Putamen (tissue), 1 donor: ENCODE measurements at regions not wholly inside any gene's neighbourhood (a gene's known extent, or its start where the extent isn't known, plus 50 kb on each side); places are given as distances from the start of the nearest gene placed in this dataset.

Source experiments
- DNase-seq: peaks from one replicate; pipeline ENCODE4 v3.0.0-alpha.2; 2016; ENCODE audit warnings: low spot score

GRCh38 chr1:212190169-212190568, 95.0 kb upstream of the PPP2R5A start:
- DNase-seq, result no peak

GRCh38 chr1:212192261-212192998, 92.8 kb upstream of the PPP2R5A start:
- DNase-seq, result no peak

- DNase-seq, result no peak
Observed at GRCh38 chr1:212196355-212196754, 88.9 kb upstream of the PPP2R5A start.

GRCh38 chr1:212201461-212201860, 83.7 kb upstream of the PPP2R5A start:
- no peak for DNase-seq

- peak; percentile 56 for DNase-seq
Observed at GRCh38 chr1:212203630-212204029, 81.6 kb upstream of the PPP2R5A start.

GRCh38 chr1:212205006-212205405, 80.2 kb upstream of the PPP2R5A start:
- no peak for DNase-seq

GRCh38 chr1:212205843-212206242, 79.4 kb upstream of the PPP2R5A start:
- DNase-seq, result peak; percentile 54

- DNase-seq, result no peak
Observed at GRCh38 chr1:212207118-212207517, 78.1 kb upstream of the PPP2R5A start.

GRCh38 chr1:212207822-212208520, 77.2 kb upstream of the PPP2R5A start:
- no peak for DNase-seq

GRCh38 chr1:212208978-212209644, 76.1 kb upstream of the PPP2R5A start:
- no peak for DNase-seq

GRCh38 chr1:212211371-212211770, 73.8 kb upstream of the PPP2R5A start:
- no peak for DNase-seq

GRCh38 chr1:212212343-212212742, 72.9 kb upstream of the PPP2R5A start:
- DNase-seq, result no peak

- no peak for DNase-seq
Observed at GRCh38 chr1:212212906-212213305, 72.3 kb upstream of the PPP2R5A start.

GRCh38 chr1:212213784-212214183, 71.4 kb upstream of the PPP2R5A start:
- DNase-seq, result no peak

- no peak for DNase-seq
Observed at GRCh38 chr1:212214325-212214724, 70.9 kb upstream of the PPP2R5A start.

GRCh38 chr1:212215910-212216309, 69.3 kb upstream of the PPP2R5A start:
- no peak for DNase-seq

GRCh38 chr1:212217633-212218032, 67.6 kb upstream of the PPP2R5A start:
- DNase-seq, result no peak

- no peak for DNase-seq
Observed at GRCh38 chr1:212218065-212218464, 67.1 kb upstream of the PPP2R5A start.

- DNase-seq, result no peak
Observed at GRCh38 chr1:212218911-212219310, 66.3 kb upstream of the PPP2R5A start.

- no peak for DNase-seq
Observed at GRCh38 chr1:212219679-212220463, 65.3 kb upstream of the PPP2R5A start.

- DNase-seq, result no peak
Observed at GRCh38 chr1:212221801-212222200, 63.4 kb upstream of the PPP2R5A start.

- DNase-seq, result no peak
Observed at GRCh38 chr1:212224102-212224501, 61.1 kb upstream of the PPP2R5A start.
